ENCODE measurements at regions not wholly inside any gene's neighbourhood (a gene's known extent, or its start where the extent isn't known, plus 50 kb on each side); places are given as distances from the start of the nearest gene placed in this dataset.

GRCh38 chr16:51326131-51326856 lies 175.2 kb upstream of the SALL1 start:
- peak in 1 of 2 experiments; percentile 42 for DNase-seq (ENCODE audit: low read depth in 2 of 2)

GRCh38 chr16:51321251-51321650 lies 170.2 kb upstream of the SALL1 start:
- DNase-seq (ENCODE audit: low read depth in 2 of 2) = no peak

- no peak for DNase-seq (ENCODE audit: low read depth in 2 of 2)
Measured at GRCh38 chr16:51317575-51317974, 166.5 kb upstream of the SALL1 start.

- DNase-seq (ENCODE audit: low read depth in 2 of 2) = no peak
Measured at GRCh38 chr16:51313198-51313597, 162.1 kb upstream of the SALL1 start.

GRCh38 chr16:51312363-51313150 lies 161.5 kb upstream of the SALL1 start:
- no peak for DNase-seq (ENCODE audit: low read depth in 2 of 2)

- DNase-seq (ENCODE audit: low read depth in 2 of 2) = no peak
Measured at GRCh38 chr16:51310159-51310558, 159.1 kb upstream of the SALL1 start.

GRCh38 chr16:51306886-51307595 lies 156.0 kb upstream of the SALL1 start:
- no peak for DNase-seq (ENCODE audit: low read depth in 2 of 2)

- DNase-seq (ENCODE audit: low read depth in 2 of 2) = peak; percentile 44 to 56
Measured at GRCh38 chr16:51306116-51306515, 155.0 kb upstream of the SALL1 start.

- DNase-seq (ENCODE audit: low read depth in 2 of 2) = no peak
Measured at GRCh38 chr16:51305337-51305736, 154.3 kb upstream of the SALL1 start.

GRCh38 chr16:51302042-51302441 lies 151.0 kb upstream of the SALL1 start:
- DNase-seq (ENCODE audit: low read depth in 2 of 2) = no peak

- no peak for DNase-seq (ENCODE audit: low read depth in 2 of 2)
Measured at GRCh38 chr16:51298800-51299199, 147.7 kb upstream of the SALL1 start.

- DNase-seq (ENCODE audit: low read depth in 2 of 2) = no peak
Measured at GRCh38 chr16:51290442-51291285, 139.6 kb upstream of the SALL1 start.

GRCh38 chr16:51289336-51289735 lies 138.3 kb upstream of the SALL1 start:
- DNase-seq (ENCODE audit: low read depth in 2 of 2) = no peak

GRCh38 chr16:51287121-51287755 lies 136.2 kb upstream of the SALL1 start:
- DNase-seq (ENCODE audit: low read depth in 2 of 2) = no peak

- no peak for DNase-seq (ENCODE audit: low read depth in 2 of 2)
Measured at GRCh38 chr16:51286272-51286671, 135.2 kb upstream of the SALL1 start.

- no peak for DNase-seq (ENCODE audit: low read depth in 2 of 2)
Measured at GRCh38 chr16:51276336-51276735, 125.3 kb upstream of the SALL1 start.

- DNase-seq (ENCODE audit: low read depth in 2 of 2) = no peak
Measured at GRCh38 chr16:51272420-51272819, 121.3 kb upstream of the SALL1 start.

GRCh38 chr16:51271156-51271701 lies 120.2 kb upstream of the SALL1 start:
- no peak for DNase-seq (ENCODE audit: low read depth in 2 of 2)

GRCh38 chr16:51268237-51268636 lies 117.2 kb upstream of the SALL1 start:
- DNase-seq (ENCODE audit: low read depth in 2 of 2) = no peak

- DNase-seq (ENCODE audit: low read depth in 2 of 2) = no peak
Measured at GRCh38 chr16:51267681-51268080, 116.6 kb upstream of the SALL1 start.

- no peak for DNase-seq (ENCODE audit: low read depth in 2 of 2)
Measured at GRCh38 chr16:51262428-51262827, 111.4 kb upstream of the SALL1 start.

Measured in fibroblast of skin of left biceps (primary cell).